MCF 10A (cell line): ENCODE measurements at regions not wholly inside any gene's neighbourhood (a gene's known extent, or its start where the extent isn't known, plus 50 kb on each side); places are given as distances from the start of the nearest gene placed in this dataset.

Source experiments
- BruUV-seq: library from RNA; stranded (reverse); fragments of 400-500 nt; replicated peaks from 2 replicates; lab custom pipeline; 2021; lab: Mats Ljungman, UMichigan
- CTCF ChIA-PET: fragments of 300-600 bp; sonication (Branson Sonifier 250); formaldehyde crosslinking; extraction: SDS; loops from one replicate; lab custom pipeline; 2021; ENCODE audit warnings: antibody characterized with exemption, inconsistent platforms; lab: Yijun Ruan, JAX
- POLR2A ChIA-PET: fragments of 300-600, 350-650 bp; sonication (Branson Sonifier 250); formaldehyde crosslinking; extraction: SDS; loops from one replicate; lab custom pipeline; 2020; ENCODE audit warnings: antibody characterized with exemption, inconsistent platforms; lab: Yijun Ruan, JAX
- DNase-seq: peaks from one replicate; pipeline ENCODE4 v3.0.0-alpha.2; 2018; ENCODE audit not compliant: unreplicated experiment
- H3K27ac Mint-ChIP-seq: one replicate; pipeline ENCODE4 v1.8.0; 2022; ENCODE audit warnings: mild to moderate bottlenecking, low read depth, mixed read lengths; ENCODE audit not compliant: unreplicated experiment
- H3K27me3 Mint-ChIP-seq: one replicate; pipeline ENCODE4 v1.8.0; 2022; ENCODE audit warnings: mixed read lengths; ENCODE audit not compliant: insufficient read depth, unreplicated experiment
- H3K36me3 Mint-ChIP-seq: one replicate; pipeline ENCODE4 v1.8.0; 2022; ENCODE audit warnings: mild to moderate bottlenecking, moderate library complexity, mixed read lengths; ENCODE audit not compliant: insufficient read depth, unreplicated experiment
- H3K4me1 Mint-ChIP-seq: one replicate; pipeline ENCODE4 v1.8.0; 2022; ENCODE audit warnings: mixed read lengths; ENCODE audit not compliant: insufficient read depth, unreplicated experiment
- H3K4me3 Mint-ChIP-seq: one replicate; pipeline ENCODE4 v1.8.0; 2022; ENCODE audit warnings: mild to moderate bottlenecking, moderate library complexity, mixed read lengths; ENCODE audit not compliant: unreplicated experiment
- H3K9me3 Mint-ChIP-seq: one replicate; pipeline ENCODE4 v1.8.0; 2022; ENCODE audit warnings: mixed read lengths; ENCODE audit not compliant: unreplicated experiment
- CTCF ChIP-seq: fragments of 200-600 bp; IDR thresholded peaks from one replicate; pipeline ENCODE4 v1.8.0; 2022; ENCODE audit warnings: antibody characterized with exemption, mild to moderate bottlenecking; ENCODE audit not compliant: unreplicated experiment
- intact Hi-C: fragments of 100-400 bp; cut with micrococcal nuclease; formaldehyde crosslinking; loops from 2 replicates; pipeline ENCODE4 v1.14.1; 2022

GRCh38 chrX:118220509-118220908 lies 103.9 kb upstream of the KLHL13 start:
- Mint-ChIP-seq H3K4me3 (no peak overlapping the region), H3K9me3 (no peaks in the 10 kb centered on the region), H3K27me3 (no peaks in the 10 kb centered on the region), H3K27ac (no peak overlapping the region), H3K36me3 (no peaks in the 10 kb centered on the region), H3K4me1 (peaks cover 12% of the 10 kb centered on the region)
- BruUV-seq = no TSS peak
- intact Hi-C loops = loop anchor here (10.0 kb wide), 2 partner anchors 706 to 1726 kb away; no protein-coding TSS in a partner anchor
- ChIA-PET CTCF (no interaction called here), POLR2A (no interaction called here)
- no peak for DNase-seq
- no peak for TF ChIP-seq CTCF

- H3K4me3 Mint-ChIP-seq = no peak overlapping the region
- no peak overlapping the region for H3K27ac Mint-ChIP-seq
- H3K9me3 Mint-ChIP-seq = no peaks in the 10 kb centered on the region
- ChIA-PET POLR2A (interaction anchor here (0.7 to 1.4 kb wide), 3 partner anchors 183 to 229 kb away, joined by 3 to 4 read pairs (median 3); no protein-coding TSS in a partner anchor), CTCF (no interaction called here)
- BruUV-seq = no TSS peak
- intact Hi-C loops = loop anchor here (10.0 kb wide), 2 partner anchors 706 to 1726 kb away; no protein-coding TSS in a partner anchor
- no peaks in the 10 kb centered on the region for H3K27me3 Mint-ChIP-seq
- DNase-seq = no peak
- no peak for TF ChIP-seq CTCF
- no peaks in the 10 kb centered on the region for H3K36me3 Mint-ChIP-seq
- peaks cover 14% of the 10 kb centered on the region for H3K4me1 Mint-ChIP-seq
These were observed 104.7 kb upstream of the KLHL13 start for GRCh38 chrX:118221270-118221669.

- Mint-ChIP-seq H3K9me3 (no peaks in the 10 kb centered on the region), H3K36me3 (no peaks in the 10 kb centered on the region), H3K27ac (no peak overlapping the region), H3K27me3 (no peaks in the 10 kb centered on the region), H3K4me3 (no peak overlapping the region), H3K4me1 (peaks cover 14% of the 10 kb centered on the region)
- DNase-seq = no peak
- no peak for TF ChIP-seq CTCF
- intact Hi-C loops = loop anchor here (10.0 kb wide), 2 partner anchors 707 to 1727 kb away; no protein-coding TSS in a partner anchor
- POLR2A ChIA-PET = interaction anchor here (0.7 to 1.4 kb wide), 3 partner anchors 184 to 229 kb away, joined by 3 to 4 read pairs (median 3); no protein-coding TSS in a partner anchor
- BruUV-seq = no TSS peak
- CTCF ChIA-PET = interaction anchor here (0.7 kb wide), 2 partner anchors 18 to 60 kb away, joined by 3 to 9 read pairs; no protein-coding TSS in a partner anchor
These were observed 105.1 kb upstream of the KLHL13 start for GRCh38 chrX:118221733-118222132.

- no TSS peak for BruUV-seq
- POLR2A ChIA-PET = interaction anchor here (0.9 to 1.4 kb wide), 2 partner anchors 226 to 230 kb away, joined by 3 to 4 read pairs; no protein-coding TSS in a partner anchor
- no peaks in the 10 kb centered on the region for H3K36me3 Mint-ChIP-seq
- no peak overlapping the region for H3K27ac Mint-ChIP-seq
- no peaks in the 10 kb centered on the region for H3K27me3 Mint-ChIP-seq
- H3K9me3 Mint-ChIP-seq = no peaks in the 10 kb centered on the region
- CTCF ChIA-PET = interaction anchor here (0.7 kb wide), 2 partner anchors 18 to 60 kb away, joined by 3 to 9 read pairs; no protein-coding TSS in a partner anchor
- no peak overlapping the region for H3K4me3 Mint-ChIP-seq
- H3K4me1 Mint-ChIP-seq = peaks cover 14% of the 10 kb centered on the region
- no peak for TF ChIP-seq CTCF
- no peak for DNase-seq
- intact Hi-C loops = loop anchor here (10.0 kb wide), 2 partner anchors 708 to 1728 kb away; no protein-coding TSS in a partner anchor
These were observed 105.8 kb upstream of the KLHL13 start for GRCh38 chrX:118222421-118222820.
